T-helper 2 cell (primary cell): ENCODE measurements at regions not wholly inside any gene's neighbourhood (a gene's known extent, or its start where the extent isn't known, plus 50 kb on each side); places are given as distances from the start of the nearest gene placed in this dataset.

Experiments
- DNase-seq, 5 experiments: peaks; one replicate each; pipeline versions ENCODE4 v3.0.0 to v3.0.0-alpha.2; 2012 to 2022

GRCh38 chr6:159118924-159119323 is 50.3 kb upstream of the FNDC1 start:
- DNase-seq: no peak

GRCh38 chr6:159117563-159117962 is 51.6 kb upstream of the FNDC1 start:
- DNase-seq: no peak

- no peak for DNase-seq
Measured at GRCh38 chr6:159117046-159117445, 52.2 kb upstream of the FNDC1 start.

GRCh38 chr6:159116343-159116742 is 52.9 kb upstream of the FNDC1 start:
- DNase-seq: no peak

- DNase-seq: no peak
Measured at GRCh38 chr6:159114569-159114968, 54.6 kb upstream of the FNDC1 start.

GRCh38 chr6:159113223-159113622 is 56.0 kb upstream of the FNDC1 start:
- DNase-seq: no peak

- DNase-seq: no peak
Measured at GRCh38 chr6:159112714-159113113, 56.5 kb upstream of the FNDC1 start.

- DNase-seq: peak in 1 of 5 experiments; percentile 27
Measured at GRCh38 chr6:159110748-159111147, 58.5 kb upstream of the FNDC1 start.

- peak in 2 of 5 experiments; percentile 25 to 45 for DNase-seq
Measured at GRCh38 chr6:159110013-159110412, 59.2 kb upstream of the FNDC1 start.

- DNase-seq: no peak
Measured at GRCh38 chr6:159109391-159109790, 59.8 kb upstream of the FNDC1 start.

GRCh38 chr6:159108426-159108985 is 60.7 kb upstream of the FNDC1 start:
- no peak for DNase-seq

GRCh38 chr6:159107451-159108260 is 61.5 kb upstream of the FNDC1 start:
- peak; percentile 15 to 90 (median 68) for DNase-seq

GRCh38 chr6:159106627-159107241 is 61.9 kb upstream of the TAGAP start:
- peak; percentile 57 to 96 (median 85) for DNase-seq

- no peak for DNase-seq
Measured at GRCh38 chr6:159105716-159106115, 60.9 kb upstream of the TAGAP start.

GRCh38 chr6:159104931-159105330 is 60.1 kb upstream of the TAGAP start:
- DNase-seq: peak in 1 of 5 experiments; percentile 31

- DNase-seq: peak; percentile 52 to 85 (median 66)
Measured at GRCh38 chr6:159104163-159104925, 59.6 kb upstream of the TAGAP start.

GRCh38 chr6:159103396-159104162 is 58.8 kb upstream of the TAGAP start:
- no peak for DNase-seq

- no peak for DNase-seq
Measured at GRCh38 chr6:159102373-159103160, 57.8 kb upstream of the TAGAP start.

GRCh38 chr6:159101656-159102055 is 56.9 kb upstream of the TAGAP start:
- no peak for DNase-seq

GRCh38 chr6:159100395-159101182 is 55.8 kb upstream of the TAGAP start:
- DNase-seq: peak in 1 of 5 experiments; percentile 16

- no peak for DNase-seq
Measured at GRCh38 chr6:159099961-159100360, 55.2 kb upstream of the TAGAP start.
